ENCODE measurements at regions not wholly inside any gene's neighbourhood (a gene's known extent, or its start where the extent isn't known, plus 50 kb on each side); places are given as distances from the start of the nearest gene placed in this dataset.

GRCh38 chr15:31511707-31512310, 185.2 kb downstream of the KLF13 start:
- TF ChIP-seq, protein P1, sequence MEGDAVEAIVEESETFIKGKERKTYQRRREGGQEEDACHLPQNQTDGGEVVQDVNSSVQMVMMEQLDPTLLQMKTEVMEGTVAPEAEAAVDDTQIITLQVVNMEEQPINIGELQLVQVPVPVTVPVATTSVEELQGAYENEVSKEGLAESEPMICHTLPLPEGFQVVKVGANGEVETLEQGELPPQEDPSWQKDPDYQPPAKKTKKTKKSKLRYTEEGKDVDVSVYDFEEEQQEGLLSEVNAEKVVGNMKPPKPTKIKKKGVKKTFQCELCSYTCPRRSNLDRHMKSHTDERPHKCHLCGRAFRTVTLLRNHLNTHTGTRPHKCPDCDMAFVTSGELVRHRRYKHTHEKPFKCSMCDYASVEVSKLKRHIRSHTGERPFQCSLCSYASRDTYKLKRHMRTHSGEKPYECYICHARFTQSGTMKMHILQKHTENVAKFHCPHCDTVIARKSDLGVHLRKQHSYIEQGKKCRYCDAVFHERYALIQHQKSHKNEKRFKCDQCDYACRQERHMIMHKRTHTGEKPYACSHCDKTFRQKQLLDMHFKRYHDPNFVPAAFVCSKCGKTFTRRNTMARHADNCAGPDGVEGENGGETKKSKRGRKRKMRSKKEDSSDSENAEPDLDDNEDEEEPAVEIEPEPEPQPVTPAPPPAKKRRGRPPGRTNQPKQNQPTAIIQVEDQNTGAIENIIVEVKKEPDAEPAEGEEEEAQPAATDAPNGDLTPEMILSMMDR (IDR thresholded peaks at IDR 0.05): no peak
- no peak for TF ChIP-seq POLR2A (IDR thresholded peaks at IDR 0.05)

GRCh38 chr15:31513178-31513577, 186.5 kb downstream of the KLF13 start:
- Histone ChIP-seq H3K36me3 (no peaks in the 10 kb centered on the region), H3K4me3 (no peak overlapping the region), H3K27me3 (no peaks in the 10 kb centered on the region), H3K4me1 (no peaks in the 10 kb centered on the region), H3K27ac (no peak overlapping the region), H3K9me3 (no peaks in the 10 kb centered on the region)
- TF ChIP-seq, protein P1 (IDR thresholded peaks at IDR 0.05): no peak
- TF ChIP-seq POLR2A (IDR thresholded peaks at IDR 0.05): no peak
- WGBS, 2 donors: 95 to 97% methylated on average over 7 of the region's 7 CpGs
- DNase-seq: no peak
- intact Hi-C loops (cut with DNase I): no loop called here

More at GRCh38 chr15:31511707-31512310, 185.2 kb downstream of the KLF13 start:
- intact Hi-C loops (cut with DNase I): no loop called here
- Histone ChIP-seq H3K4me1 (no peaks in the 10 kb centered on the region), H3K27me3 (no peaks in the 10 kb centered on the region), H3K9me3 (no peaks in the 10 kb centered on the region), H3K4me3 (no peak overlapping the region), H3K27ac (no peak overlapping the region), H3K36me3 (no peaks in the 10 kb centered on the region)
- 42 to 68% methylated on average over 7 of the region's 7 CpGs for WGBS, 2 donors
- no peak for DNase-seq

GRCh38 chr15:31516440-31516839, 189.8 kb downstream of the KLF13 start:
- no peak for TF ChIP-seq POLR2A (IDR thresholded peaks at IDR 0.05)
- TF ChIP-seq, protein P1 (IDR thresholded peaks at IDR 0.05): no peak
- no peaks in the 10 kb centered on the region for H3K4me1 ChIP-seq
- intact Hi-C loops (cut with DNase I): no loop called here
- no peaks in the 10 kb centered on the region for H3K27me3 ChIP-seq
- WGBS, 2 donors: 71 to 92% methylated on average over 1 of the region's 1 CpG
- H3K27ac ChIP-seq: no peak overlapping the region
- no peak for DNase-seq
- no peaks in the 10 kb centered on the region for H3K36me3 ChIP-seq
- no peaks in the 10 kb centered on the region for H3K9me3 ChIP-seq
- H3K4me3 ChIP-seq: no peak overlapping the region

DNA sequence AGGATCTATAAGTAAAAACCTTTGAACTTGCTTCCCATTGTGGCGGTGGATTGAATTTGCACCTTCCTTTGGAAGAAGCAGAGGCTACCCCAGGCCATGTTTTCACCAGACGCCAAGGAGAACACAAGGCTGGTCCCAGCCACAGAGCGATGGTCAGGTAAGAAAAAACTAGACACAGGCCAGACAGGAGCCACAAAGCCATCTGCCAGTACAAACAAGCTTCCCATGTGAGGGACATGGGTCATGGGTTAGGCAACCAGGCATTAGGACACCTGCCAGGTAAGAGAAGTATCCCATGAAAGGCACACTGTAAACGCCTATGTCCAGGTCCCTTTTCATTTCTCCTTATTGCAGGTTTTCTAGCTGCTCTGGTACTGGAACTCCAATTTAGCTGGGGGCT, 190.2 kb downstream of the KLF13 start:
- Histone ChIP-seq H3K27me3 (no peaks in the 10 kb centered on the region), H3K27ac (no peak overlapping the region), H3K36me3 (no peaks in the 10 kb centered on the region), H3K4me1 (no peaks in the 10 kb centered on the region), H3K4me3 (no peak overlapping the region), H3K9me3 (no peaks in the 10 kb centered on the region)
- no peak for TF ChIP-seq POLR2A (IDR thresholded peaks at IDR 0.05)
- TF ChIP-seq, protein P1 (IDR thresholded peaks at IDR 0.05): no peak
- no peak for DNase-seq
- 72 to 84% methylated on average over 3 of the region's 4 CpGs for WGBS, 2 donors
- intact Hi-C loops (cut with DNase I): no loop called here

GRCh38 chr15:31517711-31518110, 191.1 kb downstream of the KLF13 start:
- no peak for DNase-seq
- TF ChIP-seq, protein P1 (IDR thresholded peaks at IDR 0.05): no peak
- TF ChIP-seq POLR2A (IDR thresholded peaks at IDR 0.05): no peak
- Histone ChIP-seq H3K4me1 (no peaks in the 10 kb centered on the region), H3K27me3 (no peaks in the 10 kb centered on the region), H3K36me3 (no peaks in the 10 kb centered on the region), H3K4me3 (no peak overlapping the region), H3K9me3 (no peaks in the 10 kb centered on the region), H3K27ac (no peak overlapping the region)
- intact Hi-C loops (cut with DNase I): no loop called here
- 93 to 98% methylated on average over 4 to 5 of the region's 5 CpGs for WGBS, 2 donors
